K562 (cell line): ENCODE measurements at regions not wholly inside any gene's neighbourhood (a gene's known extent, or its start where the extent isn't known, plus 50 kb on each side); places are given as distances from the start of the nearest gene placed in this dataset.

Experiments used
- COPS2 ChIP-seq: fragments of 450-650 bp; conservative IDR thresholded peaks from 2 replicates; pipeline ENCODE4 v1.6.1; 2016; ENCODE audit warnings: mild to moderate bottlenecking, moderate library complexity
- DACH1 ChIP-seq: fragments of 450-650 bp; IDR thresholded peaks from 2 replicates; pipeline ENCODE4 v1.6.1; 2018; ENCODE audit not compliant: partially characterized antibody
- MBD2 ChIP-seq: sonication (generic); IDR thresholded peaks from 2 replicates; pipeline ENCODE4 v1.6.1; 2016; ENCODE audit warnings: low read depth, borderline replicate concordance
- MYNN ChIP-seq, 2 experiments: sonication (generic); formaldehyde crosslinking in 1 of 2; IDR thresholded peaks; 2 replicates each; pipeline versions ENCODE4 v1.5.0 to v1.6.1; 2016 to 2020; ENCODE audit warnings: antibody characterized with exemption in 1 of 2, missing genetic modification reagents in 1 of 2
- NBN ChIP-seq: fragments of 450-650 bp; IDR thresholded peaks from 2 replicates; pipeline ENCODE4 v1.6.1; 2016; ENCODE audit warnings: low read depth, mild to moderate bottlenecking
- NR2C1 ChIP-seq, 2 experiments: fragments of 450-650 bp; IDR thresholded peaks; 2 replicates each; pipeline ENCODE4 v1.6.1; 2017; ENCODE audit warnings: mild to moderate bottlenecking in 2 of 2, antibody characterized with exemption in 1 of 2, inconsistent platforms in 1 of 2, missing compliant biosample characterization in 1 of 2, missing genetic modification characterization in 1 of 2
- POLR2AphosphoS5 ChIP-seq: IDR thresholded peaks from 2 replicates; pipeline ENCODE4 v1.6.1; 2011; ENCODE audit warnings: mild to moderate bottlenecking, low read depth, low read length, moderate library complexity; ENCODE audit not compliant: control insufficient read depth, insufficient read depth
- SRSF3 ChIP-seq: fragments of 200-400 bp; formaldehyde crosslinking; IDR thresholded peaks from 2 replicates; pipeline ENCODE4 v1.6.1; 2016; ENCODE audit warnings: mild to moderate bottlenecking, low read length, moderate library complexity; ENCODE audit not compliant: insufficient read depth
- ZNF253 ChIP-seq: fragments of 250-450 bp; sonication (Bioruptor Pico); conservative IDR thresholded peaks from 2 replicates; pipeline ENCODE4 v1.6.1; 2021; ENCODE audit warnings: mild to moderate bottlenecking
- TF ChIP-seq, protein P1 (sequence below): IDR thresholded peaks from 2 replicates; pipeline ENCODE4 v1.6.1; 2016; ENCODE audit warnings: missing genetic modification characterization, missing compliant biosample characterization
- TF ChIP-seq, protein P2 (sequence below): fragments of 450-650 bp; IDR thresholded peaks from 2 replicates; pipeline ENCODE4 v1.6.1; 2017; ENCODE audit warnings: antibody characterized with exemption

DNA sequence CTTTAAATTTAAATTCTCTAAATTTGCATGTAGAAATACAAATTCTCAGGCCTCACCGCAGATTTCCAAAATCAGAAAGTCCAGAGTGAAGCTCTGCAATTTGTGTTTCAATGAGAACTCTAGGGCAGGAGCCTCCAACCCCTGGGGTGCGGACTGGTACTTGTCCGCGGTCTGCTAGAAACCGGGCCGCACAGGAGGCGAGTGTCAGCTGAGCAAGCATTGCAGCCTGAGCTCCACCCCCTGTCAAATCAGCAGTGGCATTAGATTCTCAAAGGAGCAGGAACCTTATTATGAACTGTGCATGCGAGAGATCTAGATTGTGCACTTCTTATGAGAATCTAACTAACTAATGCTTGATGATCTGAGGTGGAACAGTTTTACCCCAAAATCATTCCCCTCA, 203.0 kb upstream of the PCSK2 start (continued):
- TF ChIP-seq NR2C1 (IDR thresholded peaks at IDR 0.05) (no peak), NR2C1 (tag; IDR thresholded peaks at IDR 0.05) (no peak), DACH1 (no peak), MYNN (IDR thresholded peaks at IDR 0.05) (no peak), MYNN (CRISPR knock-in tag; IDR thresholded peaks at IDR 0.05) (no peak), SRSF3 (no peak), NBN (no peak), COPS2 (no peak), ZNF253 (CRISPR knock-in tag) (no peak), POLR2AphosphoS5 (no peak), MBD2 (no peak)
- TF ChIP-seq, protein P1, sequence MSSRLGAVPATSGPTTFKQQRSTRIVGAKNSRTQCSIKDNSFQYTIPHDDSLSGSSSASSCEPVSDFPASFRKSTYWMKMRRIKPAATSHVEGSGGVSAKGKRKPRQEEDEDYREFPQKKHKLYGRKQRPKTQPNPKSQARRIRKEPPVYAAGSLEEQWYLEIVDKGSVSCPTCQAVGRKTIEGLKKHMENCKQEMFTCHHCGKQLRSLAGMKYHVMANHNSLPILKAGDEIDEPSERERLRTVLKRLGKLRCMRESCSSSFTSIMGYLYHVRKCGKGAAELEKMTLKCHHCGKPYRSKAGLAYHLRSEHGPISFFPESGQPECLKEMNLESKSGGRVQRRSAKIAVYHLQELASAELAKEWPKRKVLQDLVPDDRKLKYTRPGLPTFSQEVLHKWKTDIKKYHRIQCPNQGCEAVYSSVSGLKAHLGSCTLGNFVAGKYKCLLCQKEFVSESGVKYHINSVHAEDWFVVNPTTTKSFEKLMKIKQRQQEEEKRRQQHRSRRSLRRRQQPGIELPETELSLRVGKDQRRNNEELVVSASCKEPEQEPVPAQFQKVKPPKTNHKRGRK (tag) = no peak
- TF ChIP-seq, protein P2, sequence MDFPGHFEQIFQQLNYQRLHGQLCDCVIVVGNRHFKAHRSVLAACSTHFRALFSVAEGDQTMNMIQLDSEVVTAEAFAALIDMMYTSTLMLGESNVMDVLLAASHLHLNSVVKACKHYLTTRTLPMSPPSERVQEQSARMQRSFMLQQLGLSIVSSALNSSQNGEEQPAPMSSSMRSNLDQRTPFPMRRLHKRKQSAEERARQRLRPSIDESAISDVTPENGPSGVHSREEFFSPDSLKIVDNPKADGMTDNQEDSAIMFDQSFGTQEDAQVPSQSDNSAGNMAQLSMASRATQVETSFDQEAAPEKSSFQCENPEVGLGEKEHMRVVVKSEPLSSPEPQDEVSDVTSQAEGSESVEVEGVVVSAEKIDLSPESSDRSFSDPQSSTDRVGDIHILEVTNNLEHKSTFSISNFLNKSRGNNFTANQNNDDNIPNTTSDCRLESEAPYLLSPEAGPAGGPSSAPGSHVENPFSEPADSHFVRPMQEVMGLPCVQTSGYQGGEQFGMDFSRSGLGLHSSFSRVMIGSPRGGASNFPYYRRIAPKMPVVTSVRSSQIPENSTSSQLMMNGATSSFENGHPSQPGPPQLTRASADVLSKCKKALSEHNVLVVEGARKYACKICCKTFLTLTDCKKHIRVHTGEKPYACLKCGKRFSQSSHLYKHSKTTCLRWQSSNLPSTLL = no peak
- TF ChIP-seq, all 486 proteins: peak for 0
